ENCODE measurements at regions not wholly inside any gene's neighbourhood (a gene's known extent, or its start where the extent isn't known, plus 50 kb on each side); places are given as distances from the start of the nearest gene placed in this dataset.

DNA sequence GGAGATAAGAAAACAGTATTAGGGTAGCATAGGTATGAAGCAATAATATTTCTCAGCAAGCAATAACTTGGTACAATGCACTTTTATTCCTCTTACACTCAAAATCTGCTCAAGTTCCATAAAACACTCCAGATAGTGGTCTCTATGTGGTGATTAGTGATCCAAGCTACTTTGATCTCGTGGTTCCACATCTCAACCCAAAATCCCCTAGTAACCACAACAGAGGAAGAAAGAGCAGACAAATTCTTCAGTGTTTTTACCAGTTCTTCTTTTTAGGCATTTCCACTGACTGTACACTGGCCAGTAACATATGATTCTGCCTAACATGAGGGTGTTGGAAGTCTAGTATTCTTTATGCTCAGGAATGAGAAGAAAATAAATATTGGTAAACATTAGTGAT, 309.0 kb upstream of the PTCHD4 start:
- TF ChIP-seq, protein P1, sequence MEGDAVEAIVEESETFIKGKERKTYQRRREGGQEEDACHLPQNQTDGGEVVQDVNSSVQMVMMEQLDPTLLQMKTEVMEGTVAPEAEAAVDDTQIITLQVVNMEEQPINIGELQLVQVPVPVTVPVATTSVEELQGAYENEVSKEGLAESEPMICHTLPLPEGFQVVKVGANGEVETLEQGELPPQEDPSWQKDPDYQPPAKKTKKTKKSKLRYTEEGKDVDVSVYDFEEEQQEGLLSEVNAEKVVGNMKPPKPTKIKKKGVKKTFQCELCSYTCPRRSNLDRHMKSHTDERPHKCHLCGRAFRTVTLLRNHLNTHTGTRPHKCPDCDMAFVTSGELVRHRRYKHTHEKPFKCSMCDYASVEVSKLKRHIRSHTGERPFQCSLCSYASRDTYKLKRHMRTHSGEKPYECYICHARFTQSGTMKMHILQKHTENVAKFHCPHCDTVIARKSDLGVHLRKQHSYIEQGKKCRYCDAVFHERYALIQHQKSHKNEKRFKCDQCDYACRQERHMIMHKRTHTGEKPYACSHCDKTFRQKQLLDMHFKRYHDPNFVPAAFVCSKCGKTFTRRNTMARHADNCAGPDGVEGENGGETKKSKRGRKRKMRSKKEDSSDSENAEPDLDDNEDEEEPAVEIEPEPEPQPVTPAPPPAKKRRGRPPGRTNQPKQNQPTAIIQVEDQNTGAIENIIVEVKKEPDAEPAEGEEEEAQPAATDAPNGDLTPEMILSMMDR (IDR thresholded peaks at IDR 0.05): no peak
- no peak for TF ChIP-seq ZFX (IDR thresholded peaks at IDR 0.05; ENCODE audit: borderline replicate concordance)
